Gastroesophageal sphincter (tissue), 4 donors: ENCODE measurements at regions not wholly inside any gene's neighbourhood (a gene's known extent, or its start where the extent isn't known, plus 50 kb on each side); places are given as distances from the start of the nearest gene placed in this dataset.

Source experiments
- ATAC-seq: fragments of 150-250 bp; one replicate; pipeline ENCODE4 v1.9.1; 2016; ENCODE audit warnings: mild to moderate bottlenecking, moderate library complexity
- H3K27ac ChIP-seq, 4 donors: fragments of 200-600 bp; sonication (generic) in 3 of 4; 1 replicate in 3 of 4; 2 replicates in 1 of 4; pipeline ENCODE4 v1.5.1; 2016 to 2019
- H3K27me3 ChIP-seq: fragments of 200-600 bp; sonication (generic); one replicate; pipeline ENCODE4 v1.5.1; 2019
- H3K36me3 ChIP-seq, 2 donors: fragments of 200-600 bp; sonication (generic); one replicate each; pipeline ENCODE4 v1.5.1; 2019; ENCODE audit warnings: control low read depth in 1 of 2
- H3K4me1 ChIP-seq, 3 donors: fragments of 200-600 bp; sonication (generic); 1 replicate in 2 of 3; 2 replicates in 1 of 3; pipeline ENCODE4 v1.5.1; 2016 to 2019; ENCODE audit warnings: control low read depth in 2 of 3
- H3K4me3 ChIP-seq, 2 donors: fragments of 200-600 bp; sonication (generic); one replicate each; pipeline ENCODE4 v1.5.1; 2019; ENCODE audit warnings: mild to moderate bottlenecking in 1 of 2, moderate library complexity in 1 of 2
- H3K9me3 ChIP-seq, 3 donors: fragments of 200-600 bp; sonication (generic); one replicate each; pipeline ENCODE4 v1.5.1; 2017 to 2019; ENCODE audit warnings: control low read depth in 2 of 3
- EP300 ChIP-seq: sonication (generic); formaldehyde crosslinking; IDR thresholded peaks from one replicate; pipeline ENCODE4 v1.6.1; 2017; ENCODE audit warnings: antibody characterized with exemption, mild to moderate bottlenecking
- POLR2A ChIP-seq, 2 donors: fragments of 450-650 bp; IDR thresholded peaks; one replicate each; pipeline ENCODE4 v1.6.1; 2017; ENCODE audit warnings: antibody characterized with exemption in 2 of 2, mild to moderate bottlenecking in 2 of 2, moderate library complexity in 1 of 2
- POLR2AphosphoS5 ChIP-seq: sonication (generic); formaldehyde crosslinking; IDR thresholded peaks from one replicate; pipeline ENCODE4 v1.6.1; 2017; ENCODE audit warnings: antibody characterized with exemption
- WGBS, 2 donors: methylation state at CpG; one replicate each; pipeline ENCODE4 v1.1.5; 2018; ENCODE audit warnings: low coverage in 1 of 2; 5-methylcytosine and 5-hydroxymethylcytosine counted together
- TF ChIP-seq, protein P1 (sequence below), 4 experiments: fragments of 200-600 bp in 2 of 4; fragments of 450-650 bp in 2 of 4; sonication (generic) in 1 of 4; IDR thresholded peaks; one replicate each; pipeline ENCODE4 v1.5.1; 2017 to 2019; ENCODE audit warnings: antibody characterized with exemption in 4 of 4, mild to moderate bottlenecking in 2 of 4, moderate library complexity in 2 of 4

DNA sequence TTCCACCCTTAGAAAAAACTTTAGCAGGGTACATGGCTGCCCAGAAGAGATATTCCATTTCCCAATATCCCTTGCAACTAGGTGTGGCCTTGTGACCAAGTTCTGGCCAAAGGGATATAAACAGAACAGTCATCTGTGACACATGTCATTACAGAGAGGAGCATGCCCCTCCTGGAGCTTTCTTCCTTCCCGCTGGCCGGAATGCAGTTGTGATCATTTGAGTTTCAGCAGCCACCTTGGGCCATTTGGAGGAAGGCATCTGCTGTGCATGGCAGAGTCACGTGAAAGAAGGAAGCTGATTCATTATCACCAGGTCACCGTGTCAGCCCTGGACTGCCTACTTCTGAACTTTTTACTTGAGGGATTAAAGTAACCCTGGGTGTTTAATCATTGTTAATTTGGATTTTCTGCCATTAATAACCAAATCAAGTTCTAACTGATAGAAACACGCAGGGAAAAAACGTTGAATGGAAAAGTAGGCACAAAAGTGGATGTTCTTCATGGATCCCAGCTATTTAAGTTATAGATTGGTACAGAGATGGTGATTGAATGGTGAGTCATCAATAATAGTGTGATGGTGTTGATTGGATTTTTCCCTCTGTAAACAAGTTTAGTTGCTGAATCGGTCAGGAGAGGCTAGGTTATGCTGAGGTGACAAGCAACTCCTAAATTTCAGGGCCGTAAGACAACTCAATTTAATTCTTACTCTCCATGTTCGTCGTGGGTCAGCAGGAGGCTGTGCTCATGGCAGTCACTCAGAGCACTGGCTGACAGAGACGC is 80.7 kb upstream of the CCDC167 start:
- H3K4me3 ChIP-seq = no peak overlapping the region
- no peaks in the 10 kb centered on the region for H3K4me1 ChIP-seq
- H3K27ac ChIP-seq = no peak overlapping the region
- TF ChIP-seq, protein P1, sequence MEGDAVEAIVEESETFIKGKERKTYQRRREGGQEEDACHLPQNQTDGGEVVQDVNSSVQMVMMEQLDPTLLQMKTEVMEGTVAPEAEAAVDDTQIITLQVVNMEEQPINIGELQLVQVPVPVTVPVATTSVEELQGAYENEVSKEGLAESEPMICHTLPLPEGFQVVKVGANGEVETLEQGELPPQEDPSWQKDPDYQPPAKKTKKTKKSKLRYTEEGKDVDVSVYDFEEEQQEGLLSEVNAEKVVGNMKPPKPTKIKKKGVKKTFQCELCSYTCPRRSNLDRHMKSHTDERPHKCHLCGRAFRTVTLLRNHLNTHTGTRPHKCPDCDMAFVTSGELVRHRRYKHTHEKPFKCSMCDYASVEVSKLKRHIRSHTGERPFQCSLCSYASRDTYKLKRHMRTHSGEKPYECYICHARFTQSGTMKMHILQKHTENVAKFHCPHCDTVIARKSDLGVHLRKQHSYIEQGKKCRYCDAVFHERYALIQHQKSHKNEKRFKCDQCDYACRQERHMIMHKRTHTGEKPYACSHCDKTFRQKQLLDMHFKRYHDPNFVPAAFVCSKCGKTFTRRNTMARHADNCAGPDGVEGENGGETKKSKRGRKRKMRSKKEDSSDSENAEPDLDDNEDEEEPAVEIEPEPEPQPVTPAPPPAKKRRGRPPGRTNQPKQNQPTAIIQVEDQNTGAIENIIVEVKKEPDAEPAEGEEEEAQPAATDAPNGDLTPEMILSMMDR (IDR thresholded peaks at IDR 0.05) = no peak
- no peak for TF ChIP-seq POLR2A (IDR thresholded peaks at IDR 0.05)
- TF ChIP-seq EP300 = no peak
- TF ChIP-seq POLR2AphosphoS5 = no peak
- no peak for ATAC-seq
- 78 to 84% methylated on average over 6 to 7 of the region's 11 CpGs for WGBS, 2 donors
- no peaks in the 10 kb centered on the region for H3K9me3 ChIP-seq
- peaks cover 26% of the 10 kb centered on the region for H3K27me3 ChIP-seq
- H3K36me3 ChIP-seq = no peaks in the 10 kb centered on the region

DNA sequence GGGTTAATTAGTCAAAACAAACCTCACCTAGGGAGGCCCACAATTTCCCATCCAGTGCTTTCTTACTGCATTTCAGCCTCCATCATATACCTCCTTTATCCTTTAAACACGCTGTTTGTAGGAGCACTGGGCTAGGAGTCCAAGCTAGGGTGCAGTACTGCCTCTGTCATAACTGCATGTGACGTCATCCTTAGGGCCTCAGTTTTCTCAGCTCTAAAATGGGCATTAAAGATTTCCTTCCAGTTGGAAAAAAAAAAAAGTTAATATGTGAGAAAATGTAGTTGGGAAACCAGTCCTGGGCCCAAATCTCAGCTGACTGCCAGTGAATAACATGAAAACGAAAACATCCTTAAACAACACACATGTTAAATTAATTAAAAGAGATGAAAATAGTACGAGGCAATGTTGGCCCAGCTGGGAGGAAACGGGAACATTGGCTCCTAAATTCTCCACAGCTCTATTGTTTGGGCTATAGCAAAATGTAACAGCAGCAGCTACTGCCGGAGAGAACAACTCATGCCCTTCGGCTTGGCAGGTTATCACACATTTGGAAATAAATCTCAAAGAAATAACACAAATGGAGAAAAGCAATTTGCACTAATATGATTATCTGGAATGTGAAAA is 79.9 kb upstream of the CCDC167 start:
- H3K36me3 ChIP-seq = no peaks in the 10 kb centered on the region
- no peaks in the 10 kb centered on the region for H3K4me1 ChIP-seq
- no peak overlapping the region for H3K27ac ChIP-seq
- WGBS, 2 donors = 60 to 69% methylated on average over 4 to 7 of the region's 7 CpGs
- no peak for TF ChIP-seq POLR2A (IDR thresholded peaks at IDR 0.05)
- TF ChIP-seq, protein P1 (IDR thresholded peaks at IDR 0.05) = no peak
- no peak for TF ChIP-seq EP300
- no peak for TF ChIP-seq POLR2AphosphoS5
- no peaks in the 10 kb centered on the region for H3K9me3 ChIP-seq
- peaks cover 18% of the 10 kb centered on the region for H3K27me3 ChIP-seq
- no peak overlapping the region for H3K4me3 ChIP-seq
- ATAC-seq = no peak

DNA sequence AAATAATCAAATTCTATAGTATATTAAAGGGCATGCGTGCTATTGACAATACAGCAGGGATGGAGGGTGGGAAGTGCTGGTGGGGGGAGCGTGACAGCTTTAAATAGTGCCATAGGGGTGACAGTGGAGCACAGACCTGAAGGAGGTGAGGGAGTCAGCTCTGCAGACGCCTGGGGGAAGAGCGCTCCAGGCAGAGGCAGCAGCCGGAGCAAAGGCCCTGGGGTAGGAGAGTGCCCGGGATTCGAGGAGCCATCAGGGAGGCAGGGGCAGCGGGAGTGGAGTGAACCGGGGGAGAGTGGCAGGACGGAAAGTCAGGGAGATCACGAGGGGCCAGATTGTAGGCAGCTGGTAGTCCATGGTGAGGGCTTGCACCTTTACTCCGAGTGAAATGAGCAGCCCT is 78.4 kb upstream of the CCDC167 start:
- 95 to 100% methylated on average over 2 to 10 of the region's 12 CpGs for WGBS, 2 donors
- Histone ChIP-seq H3K4me1 (no peaks in the 10 kb centered on the region), H3K4me3 (no peak overlapping the region), H3K9me3 (no peaks in the 10 kb centered on the region), H3K27me3 (peaks cover 7% of the 10 kb centered on the region), H3K36me3 (no peaks in the 10 kb centered on the region), H3K27ac (no peak overlapping the region)
- TF ChIP-seq, protein P1 (IDR thresholded peaks at IDR 0.05) = no peak
- no peak for TF ChIP-seq POLR2AphosphoS5
- no peak for TF ChIP-seq EP300
- no peak for TF ChIP-seq POLR2A (IDR thresholded peaks at IDR 0.05)
- no peak for ATAC-seq

DNA sequence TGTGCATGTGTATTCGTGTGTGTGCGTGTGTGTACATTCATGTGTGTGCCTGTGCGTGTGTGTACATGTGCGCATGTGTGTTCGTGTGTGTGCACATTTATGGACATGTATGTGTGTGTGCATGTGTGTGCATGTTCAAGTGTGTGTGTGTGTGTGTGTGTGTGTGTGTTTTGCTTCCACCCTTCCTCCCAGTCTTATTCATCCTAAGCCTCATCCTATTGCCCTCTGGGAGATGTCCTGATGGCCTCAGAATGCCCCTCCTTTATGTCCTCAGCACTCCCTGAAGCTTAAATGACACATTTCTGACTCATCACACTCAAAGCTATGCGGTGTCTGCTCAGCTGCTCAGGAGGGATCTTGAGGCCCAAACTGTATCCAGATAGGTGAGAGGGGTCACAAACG is 76.6 kb upstream of the CCDC167 start:
- Histone ChIP-seq H3K27ac (no peak overlapping the region), H3K4me1 (no peaks in the 10 kb centered on the region), H3K4me3 (no peak overlapping the region), H3K27me3 (peaks cover 18% of the 10 kb centered on the region), H3K9me3 (no peaks in the 10 kb centered on the region), H3K36me3 (no peaks in the 10 kb centered on the region)
- TF ChIP-seq EP300 (no peak), POLR2A (IDR thresholded peaks at IDR 0.05) (no peak), POLR2AphosphoS5 (no peak)
- TF ChIP-seq, protein P1 (IDR thresholded peaks at IDR 0.05) = no peak
- WGBS, 2 donors = 0% methylated on average over 1 of the region's 7 CpGs; no CpG with 5 or more reads in 1 of the 2 donors
- ATAC-seq = no peak

DNA sequence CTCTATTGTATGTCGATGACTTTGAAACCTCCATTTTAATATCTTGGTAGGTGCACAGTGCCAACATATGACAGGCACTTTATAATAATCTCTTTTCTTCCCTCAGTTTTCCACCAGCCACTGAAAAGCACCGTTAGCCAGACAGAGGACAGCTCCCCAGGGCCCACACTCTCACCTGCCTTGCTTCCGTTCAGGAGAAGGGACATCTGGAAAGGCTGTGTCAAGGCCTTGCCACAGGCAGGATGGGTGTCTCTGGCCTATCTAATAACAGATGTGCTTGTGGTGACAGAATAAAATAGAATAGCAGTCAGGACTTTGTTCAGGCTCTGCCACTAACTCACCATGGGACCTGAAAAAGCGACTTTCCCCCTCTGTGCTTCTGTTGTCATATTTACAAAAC is 75.5 kb upstream of the CCDC167 start:
- 71 to 88% methylated on average over 1 to 4 of the region's 4 CpGs for WGBS, 2 donors
- H3K4me1 ChIP-seq = no peaks in the 10 kb centered on the region
- no peaks in the 10 kb centered on the region for H3K9me3 ChIP-seq
- H3K27ac ChIP-seq = no peak overlapping the region
- ATAC-seq = no peak
- TF ChIP-seq POLR2A (IDR thresholded peaks at IDR 0.05) (no peak), POLR2AphosphoS5 (no peak), EP300 (no peak)
- TF ChIP-seq, protein P1 (IDR thresholded peaks at IDR 0.05) = no peak
- H3K36me3 ChIP-seq = no peaks in the 10 kb centered on the region
- no peak overlapping the region for H3K4me3 ChIP-seq
- peaks cover 29% of the 10 kb centered on the region for H3K27me3 ChIP-seq
